IMR-90 (cell line): ENCODE measurements at regions not wholly inside any gene's neighbourhood (a gene's known extent, or its start where the extent isn't known, plus 50 kb on each side); places are given as distances from the start of the nearest gene placed in this dataset.

ENCODE experiments used
- ATAC-seq: fragments of 200-7000 bp; cut with Tn5 transposase; 2 replicates; pipeline ENCODE4 v1.9.1; 2020; ENCODE audit warnings: low read depth, mild to moderate bottlenecking, moderate library complexity
- BruUV-seq: library from RNA; stranded (reverse); fragments of 400-500 nt; replicated peaks from 2 replicates; lab custom pipeline; 2021; lab: Mats Ljungman, UMichigan
- CTCF ChIA-PET: fragments of 300-600 bp; formaldehyde crosslinking; extraction: SDS; loops from one replicate; lab custom pipeline; 2021; ENCODE audit warnings: antibody characterized with exemption; lab: Yijun Ruan, JAX
- POLR2A ChIA-PET: fragments of 300-600 bp; sonication (Branson Sonifier 250); formaldehyde crosslinking; loops from one replicate; lab custom pipeline; 2022; ENCODE audit warnings: antibody characterized with exemption; ENCODE audit not compliant: unreplicated experiment; lab: Charles Lee
- DNase-seq: peaks from one replicate; pipeline ENCODE4 v3.0.0; 2013
- H2AFZ ChIP-seq: replicated peaks from 2 replicates; pipeline ENCODE3; 2013; ENCODE audit warnings: low read length, mild to moderate bottlenecking; ENCODE audit not compliant: poor library complexity
- H2AK5ac ChIP-seq: 2 replicates; pipeline ENCODE4 v1.6.1; 2013; ENCODE audit warnings: low read depth, low read length, inconsistent platforms
- H2AK9ac ChIP-seq: replicated peaks from 2 replicates; pipeline ENCODE3; 2013; ENCODE audit warnings: mild to moderate bottlenecking, low read depth, low read length, moderate library complexity; ENCODE audit not compliant: poor library complexity
- H2BK120ac ChIP-seq: 2 replicates; pipeline ENCODE4 v1.6.1; 2013; ENCODE audit warnings: low read depth, low read length, inconsistent platforms
- H2BK15ac ChIP-seq: 3 replicates; pipeline ENCODE4 v1.6.1; 2013; ENCODE audit warnings: low read depth, low read length, inconsistent platforms
- H2BK20ac ChIP-seq: 2 replicates; pipeline ENCODE4 v1.6.1; 2013; ENCODE audit warnings: low read depth, mild to moderate bottlenecking, inconsistent platforms, low read length, moderate library complexity
- H2BK5ac ChIP-seq: 2 replicates; pipeline ENCODE4 v1.6.1; 2013; ENCODE audit warnings: mild to moderate bottlenecking, low read depth, low read length, inconsistent platforms; ENCODE audit not compliant: poor library complexity, severe bottlenecking
- H3K14ac ChIP-seq: replicated peaks from 2 replicates; pipeline ENCODE4 v1.6.1; 2013; ENCODE audit warnings: low read depth, low read length, inconsistent platforms
- H3K18ac ChIP-seq: 2 replicates; pipeline ENCODE4 v1.6.1; 2013; ENCODE audit warnings: low read depth, low read length, control low read depth
- H3K23ac ChIP-seq: 2 replicates; pipeline ENCODE4 v1.6.1; 2013; ENCODE audit warnings: low read depth, low read length, inconsistent platforms
- H3K27ac ChIP-seq: 2 replicates; pipeline ENCODE4 v1.5.1; 2013; ENCODE audit warnings: mild to moderate bottlenecking, control low read depth, low read length; ENCODE audit not compliant: insufficient read depth
- H3K27me3 ChIP-seq: 2 replicates; pipeline ENCODE4 v1.6.1; 2013; ENCODE audit warnings: low read length; ENCODE audit not compliant: control insufficient read depth, insufficient read depth
- H3K36me3 ChIP-seq: 2 replicates; pipeline ENCODE4 v1.6.1; 2013; ENCODE audit warnings: low read length, mixed read lengths; ENCODE audit not compliant: control insufficient read depth, insufficient read depth
- H3K4ac ChIP-seq: 2 replicates; pipeline ENCODE4 v1.6.1; 2013; ENCODE audit warnings: low read depth, low read length, inconsistent platforms
- H3K4me1 ChIP-seq: 2 replicates; pipeline ENCODE4 v1.6.1; 2013; ENCODE audit warnings: low read length, mixed read lengths; ENCODE audit not compliant: control insufficient read depth, insufficient read depth
- H3K4me2 ChIP-seq: 2 replicates; pipeline ENCODE4 v1.6.1; 2013; ENCODE audit warnings: low read depth, mild to moderate bottlenecking, control low read depth, low read length, moderate library complexity
- H3K4me3 ChIP-seq: 2 replicates; pipeline ENCODE4 v1.5.1; 2013; ENCODE audit warnings: low read depth, mild to moderate bottlenecking, control low read depth, low read length, moderate library complexity; ENCODE audit not compliant: insufficient read depth
- H3K56ac ChIP-seq: 2 replicates; pipeline ENCODE4 v1.6.1; 2013; ENCODE audit warnings: low read length, inconsistent platforms; ENCODE audit not compliant: insufficient read depth; ENCODE audit errors: extremely low read depth
- H3K79me1 ChIP-seq, 2 experiments: 2 replicates each; pipeline ENCODE4 v1.6.1; 2013; ENCODE audit warnings: low read length in 2 of 2, inconsistent platforms in 1 of 2, low read depth in 1 of 2
- H3K9ac ChIP-seq: 2 replicates; pipeline ENCODE4 v1.6.1; 2013; ENCODE audit warnings: low read depth, low read length, control low read depth
- H3K9me1 ChIP-seq: 2 replicates; pipeline ENCODE4 v1.6.1; 2013; ENCODE audit warnings: low read length, inconsistent platforms; ENCODE audit not compliant: insufficient read depth
- H3K9me3 ChIP-seq: 2 replicates; pipeline ENCODE4 v1.6.1; 2013; ENCODE audit warnings: low read length; ENCODE audit not compliant: control insufficient read depth, insufficient read depth
- H4K20me1 ChIP-seq: 2 replicates; pipeline ENCODE4 v1.6.1; 2013; ENCODE audit warnings: low read length, inconsistent platforms; ENCODE audit not compliant: insufficient read depth
- H4K5ac ChIP-seq: 2 replicates; pipeline ENCODE4 v1.6.1; 2013; ENCODE audit warnings: mild to moderate bottlenecking, low read depth, low read length, control low read depth
- H4K8ac ChIP-seq, 2 experiments: 2 replicates each; pipeline ENCODE4 v1.6.1; 2013; ENCODE audit warnings: low read depth in 2 of 2, low read length in 2 of 2, control low read depth in 1 of 2, inconsistent platforms in 1 of 2
- H4K91ac ChIP-seq: 2 replicates; pipeline ENCODE4 v1.6.1; 2013; ENCODE audit warnings: low read depth, low read length, inconsistent platforms; ENCODE audit not compliant: insufficient read depth
- MAFK ChIP-seq: IDR thresholded peaks from 2 replicates; pipeline ENCODE4 v1.6.1; 2012; ENCODE audit warnings: low read depth, low read length, improper control_type of control experiment
- NFE2L2 ChIP-seq: fragments of 150-350 bp; IDR thresholded peaks from 2 replicates; pipeline ENCODE4 v1.6.1; 2016; ENCODE audit warnings: low read depth, mild to moderate bottlenecking, low read length
- POLR2A ChIP-seq: IDR thresholded peaks from 2 replicates; pipeline ENCODE4 v1.6.1; 2012; ENCODE audit warnings: mild to moderate bottlenecking, low read depth, low read length
- WGBS, 2 experiments: methylation state at CpG; one replicate each; pipeline versions ENCODE4 v1.1.5 to v1.1.7; 2013; ENCODE audit warnings: missing lambda C conversion rate in 2 of 2; ENCODE audit not compliant: insufficient read length in 1 of 2; ENCODE audit errors: extremely low coverage in 2 of 2; 5-methylcytosine and 5-hydroxymethylcytosine counted together
- dilution Hi-C: fragments of 300-500 bp; cut with HindIII; formaldehyde crosslinking; loops from one replicate; pipeline ENCODE4 v1.14.3; 2018; ENCODE audit warnings: low sequenced_read_pairs; ENCODE audit not compliant: unreplicated experiment
- in situ Hi-C: fragments of 300-500 bp; cut with MboI; formaldehyde crosslinking; loops from 3 replicates; pipeline ENCODE4 v1.14.3; 2019; ENCODE audit warnings: low sequenced_read_pairs, inconsistent platforms, mixed read lengths
- intact Hi-C: fragments of 100-400 bp; cut with micrococcal nuclease; formaldehyde crosslinking; loops from 2 replicates; pipeline ENCODE4 v1.10.0; 2022

DNA sequence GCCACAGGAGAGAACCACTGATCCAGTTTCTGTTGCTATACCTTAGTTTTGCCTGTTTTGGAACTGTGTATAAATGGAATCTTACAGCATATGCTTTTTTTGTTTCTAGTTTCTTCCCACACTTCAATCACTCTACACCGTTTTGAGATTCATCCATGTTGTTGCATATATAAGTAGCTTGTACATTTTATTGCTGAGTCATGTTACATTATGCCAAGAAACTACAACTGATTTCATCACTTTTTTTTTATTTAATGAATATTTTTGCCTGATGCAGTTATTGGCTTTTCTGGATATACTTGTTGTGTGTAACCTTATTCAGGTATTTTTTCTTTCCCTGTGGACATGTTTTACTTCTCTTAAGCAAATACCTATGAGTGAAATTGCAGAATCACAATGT, 1135.9 kb downstream of the RAPGEF2 start:
- Histone ChIP-seq H3K36me3 (no peaks in the 10 kb centered on the region), H3K4ac (no peak overlapping the region), H3K4me2 (no peak overlapping the region), H2BK15ac (no peak overlapping the region), H4K20me1 (no peaks in the 10 kb centered on the region), H2AFZ (no peak overlapping the region), H3K4me1 (no peaks in the 10 kb centered on the region), H2BK20ac (no peak overlapping the region), H2BK5ac (no peak overlapping the region), H4K91ac (no peak overlapping the region), H3K18ac (no peak overlapping the region), H3K9me1 (no peaks in the 10 kb centered on the region), H3K56ac (no peak overlapping the region), H3K9me3 (0 out of 2 replicates have a peak, but pooled peaks cover 4% of the 10 kb centered on the region), H3K14ac (no peak overlapping the region), H3K23ac (no peak overlapping the region), H2BK120ac (no peak overlapping the region), H3K79me1 (no peaks in the 10 kb centered on the region), H4K5ac (no peak overlapping the region), H3K4me3 (no peak overlapping the region), H3K27ac (no peak overlapping the region), H2AK9ac (no peak overlapping the region), H3K9ac (no peak overlapping the region), H3K27me3 (no peaks in the 10 kb centered on the region), H4K8ac (no peak overlapping the region), H2AK5ac (no peak overlapping the region)
- POLR2A ChIA-PET = no interaction called here
- BruUV-seq = no TSS peak
- intact Hi-C loops = no loop called here
- WGBS, 2 experiments = no CpG with 5 or more reads among the region's 1 CpG
- dilution Hi-C loops = no loop called here
- ATAC-seq (no peak), DNase-seq (no peak)
- CTCF ChIA-PET = no interaction called here
- TF ChIP-seq POLR2A (no peak), NFE2L2 (peak; percentile 93), MAFK (peak; percentile 67)
- in situ Hi-C loops = no loop called here
